ENCODE measurements at regions not wholly inside any gene's neighbourhood (a gene's known extent, or its start where the extent isn't known, plus 50 kb on each side); places are given as distances from the start of the nearest gene placed in this dataset.

DNA sequence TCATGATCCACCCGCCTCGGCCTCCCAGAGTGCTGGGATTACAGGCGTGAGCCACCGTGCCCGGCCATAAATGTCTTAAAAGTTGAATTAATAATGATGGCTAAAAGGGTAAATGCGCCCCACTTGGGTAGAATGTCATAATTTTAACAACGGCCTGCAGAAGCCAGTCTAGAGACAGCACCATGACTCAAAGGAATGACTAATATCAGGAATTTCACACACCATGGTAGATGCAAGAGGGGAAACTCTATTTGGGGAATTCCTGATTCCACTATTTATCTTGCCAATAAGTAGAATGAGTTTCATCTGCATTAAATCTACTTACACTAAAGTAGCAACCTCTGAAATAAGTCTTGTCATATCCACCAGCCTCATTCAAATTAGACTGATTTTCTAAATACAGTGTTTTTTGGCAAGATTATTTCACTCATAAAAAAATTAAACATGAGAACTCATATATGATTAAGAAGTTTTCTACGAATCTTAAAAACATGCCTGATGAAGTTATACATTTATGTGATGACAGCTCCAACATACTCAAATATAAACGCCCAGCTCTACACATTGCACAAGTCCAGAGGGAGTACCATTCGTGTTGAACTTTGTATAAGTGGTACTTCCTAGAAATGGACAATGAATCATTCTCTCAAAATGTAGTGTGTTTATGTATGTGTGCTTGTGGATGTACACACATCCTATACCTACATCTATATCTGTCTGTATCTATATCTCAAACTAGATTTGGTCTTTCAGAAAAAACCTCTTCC is 309.7 kb downstream of the IRS1 start (continued):
- TF ChIP-seq, protein P1, sequence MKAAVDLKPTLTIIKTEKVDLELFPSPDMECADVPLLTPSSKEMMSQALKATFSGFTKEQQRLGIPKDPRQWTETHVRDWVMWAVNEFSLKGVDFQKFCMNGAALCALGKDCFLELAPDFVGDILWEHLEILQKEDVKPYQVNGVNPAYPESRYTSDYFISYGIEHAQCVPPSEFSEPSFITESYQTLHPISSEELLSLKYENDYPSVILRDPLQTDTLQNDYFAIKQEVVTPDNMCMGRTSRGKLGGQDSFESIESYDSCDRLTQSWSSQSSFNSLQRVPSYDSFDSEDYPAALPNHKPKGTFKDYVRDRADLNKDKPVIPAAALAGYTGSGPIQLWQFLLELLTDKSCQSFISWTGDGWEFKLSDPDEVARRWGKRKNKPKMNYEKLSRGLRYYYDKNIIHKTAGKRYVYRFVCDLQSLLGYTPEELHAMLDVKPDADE (IDR thresholded peaks at IDR 0.05): no peak
- TF ChIP-seq NANOG (IDR thresholded peaks at IDR 0.05; ENCODE audit: borderline replicate concordance): no peak
- TF ChIP-seq STAT1 (IDR thresholded peaks at IDR 0.05; ENCODE audit: unreplicated experiment): no peak
- TF ChIP-seq CREB1 (CRISPR knock-in tag; IDR thresholded peaks at IDR 0.05; ENCODE audit: low read depth): no peak
- TF ChIP-seq ZNF331 (CRISPR knock-in tag; IDR thresholded peaks at IDR 0.05; ENCODE audit: low read depth): no peak
- no peak for TF ChIP-seq JUNB (IDR thresholded peaks at IDR 0.05; ENCODE audit: unreplicated experiment)

DNA sequence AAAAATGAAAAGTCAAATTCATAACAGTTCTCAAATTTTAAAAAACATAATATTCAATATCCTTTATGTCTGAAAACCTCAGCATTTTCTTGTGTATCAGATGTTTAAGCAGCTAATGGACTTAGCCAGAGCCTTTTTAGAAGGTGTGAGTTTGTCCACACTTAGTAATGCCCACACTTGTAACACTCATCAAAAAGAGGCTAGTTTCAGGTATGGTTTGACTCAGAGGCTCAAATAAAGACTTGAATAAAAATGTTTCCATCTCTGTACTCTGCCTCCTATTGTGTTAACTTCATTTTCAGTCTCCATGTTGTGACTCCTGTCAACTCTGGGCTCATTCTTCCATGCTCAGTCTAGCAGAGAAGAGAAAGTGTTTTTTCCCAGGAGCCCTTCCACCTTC is 311.6 kb downstream of the IRS1 start:
- H3K27ac ChIP-seq (ENCODE audit: low read depth): no peak overlapping the region
- no peaks in the 10 kb centered on the region for H3K36me3 Mint-ChIP-seq (ENCODE audit: low read depth)
- TF ChIP-seq NANOG (IDR thresholded peaks at IDR 0.05; ENCODE audit: borderline replicate concordance) (no peak), ZNF331 (CRISPR knock-in tag; IDR thresholded peaks at IDR 0.05; ENCODE audit: low read depth) (no peak), JUNB (IDR thresholded peaks at IDR 0.05; ENCODE audit: unreplicated experiment) (no peak), ZNF114 (CRISPR knock-in tag; IDR thresholded peaks at IDR 0.05) (no peak), POLR2AphosphoS5 (IDR thresholded peaks at IDR 0.05; ENCODE audit: low read depth) (no peak), EZH2 (IDR thresholded peaks at IDR 0.05; ENCODE audit: low read depth, unreplicated experiment) (no peak), STAT1 (IDR thresholded peaks at IDR 0.05; ENCODE audit: unreplicated experiment) (no peak), EZH2phosphoT487 (IDR thresholded peaks at IDR 0.05; ENCODE audit: unreplicated experiment) (no peak), CREB1 (CRISPR knock-in tag; IDR thresholded peaks at IDR 0.05; ENCODE audit: low read depth) (no peak)
- TF ChIP-seq, protein P1 (IDR thresholded peaks at IDR 0.05): no peak
- TF ChIP-seq, protein P2, sequence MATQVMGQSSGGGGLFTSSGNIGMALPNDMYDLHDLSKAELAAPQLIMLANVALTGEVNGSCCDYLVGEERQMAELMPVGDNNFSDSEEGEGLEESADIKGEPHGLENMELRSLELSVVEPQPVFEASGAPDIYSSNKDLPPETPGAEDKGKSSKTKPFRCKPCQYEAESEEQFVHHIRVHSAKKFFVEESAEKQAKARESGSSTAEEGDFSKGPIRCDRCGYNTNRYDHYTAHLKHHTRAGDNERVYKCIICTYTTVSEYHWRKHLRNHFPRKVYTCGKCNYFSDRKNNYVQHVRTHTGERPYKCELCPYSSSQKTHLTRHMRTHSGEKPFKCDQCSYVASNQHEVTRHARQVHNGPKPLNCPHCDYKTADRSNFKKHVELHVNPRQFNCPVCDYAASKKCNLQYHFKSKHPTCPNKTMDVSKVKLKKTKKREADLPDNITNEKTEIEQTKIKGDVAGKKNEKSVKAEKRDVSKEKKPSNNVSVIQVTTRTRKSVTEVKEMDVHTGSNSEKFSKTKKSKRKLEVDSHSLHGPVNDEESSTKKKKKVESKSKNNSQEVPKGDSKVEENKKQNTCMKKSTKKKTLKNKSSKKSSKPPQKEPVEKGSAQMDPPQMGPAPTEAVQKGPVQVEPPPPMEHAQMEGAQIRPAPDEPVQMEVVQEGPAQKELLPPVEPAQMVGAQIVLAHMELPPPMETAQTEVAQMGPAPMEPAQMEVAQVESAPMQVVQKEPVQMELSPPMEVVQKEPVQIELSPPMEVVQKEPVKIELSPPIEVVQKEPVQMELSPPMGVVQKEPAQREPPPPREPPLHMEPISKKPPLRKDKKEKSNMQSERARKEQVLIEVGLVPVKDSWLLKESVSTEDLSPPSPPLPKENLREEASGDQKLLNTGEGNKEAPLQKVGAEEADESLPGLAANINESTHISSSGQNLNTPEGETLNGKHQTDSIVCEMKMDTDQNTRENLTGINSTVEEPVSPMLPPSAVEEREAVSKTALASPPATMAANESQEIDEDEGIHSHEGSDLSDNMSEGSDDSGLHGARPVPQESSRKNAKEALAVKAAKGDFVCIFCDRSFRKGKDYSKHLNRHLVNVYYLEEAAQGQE (IDR thresholded peaks at IDR 0.05; ENCODE audit: unreplicated experiment): no peak
- TF ChIP-seq, protein P3, sequence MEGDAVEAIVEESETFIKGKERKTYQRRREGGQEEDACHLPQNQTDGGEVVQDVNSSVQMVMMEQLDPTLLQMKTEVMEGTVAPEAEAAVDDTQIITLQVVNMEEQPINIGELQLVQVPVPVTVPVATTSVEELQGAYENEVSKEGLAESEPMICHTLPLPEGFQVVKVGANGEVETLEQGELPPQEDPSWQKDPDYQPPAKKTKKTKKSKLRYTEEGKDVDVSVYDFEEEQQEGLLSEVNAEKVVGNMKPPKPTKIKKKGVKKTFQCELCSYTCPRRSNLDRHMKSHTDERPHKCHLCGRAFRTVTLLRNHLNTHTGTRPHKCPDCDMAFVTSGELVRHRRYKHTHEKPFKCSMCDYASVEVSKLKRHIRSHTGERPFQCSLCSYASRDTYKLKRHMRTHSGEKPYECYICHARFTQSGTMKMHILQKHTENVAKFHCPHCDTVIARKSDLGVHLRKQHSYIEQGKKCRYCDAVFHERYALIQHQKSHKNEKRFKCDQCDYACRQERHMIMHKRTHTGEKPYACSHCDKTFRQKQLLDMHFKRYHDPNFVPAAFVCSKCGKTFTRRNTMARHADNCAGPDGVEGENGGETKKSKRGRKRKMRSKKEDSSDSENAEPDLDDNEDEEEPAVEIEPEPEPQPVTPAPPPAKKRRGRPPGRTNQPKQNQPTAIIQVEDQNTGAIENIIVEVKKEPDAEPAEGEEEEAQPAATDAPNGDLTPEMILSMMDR (conservative IDR thresholded peaks at IDR 0.05; ENCODE audit: low read depth in 2 of 2): no peak

More for the DNA sequence above, 311.6 kb downstream of the IRS1 start:
- no peaks in the 10 kb centered on the region for H3K27me3 ChIP-seq (ENCODE audit: insufficient read depth)
- no peak overlapping the region for H3K4me2 ChIP-seq
- ATAC-seq (no peak), DNase-seq (ENCODE audit: low spot score) (no peak)
- no peak overlapping the region for H2AFZ ChIP-seq
- no peaks in the 10 kb centered on the region for H3K79me2 ChIP-seq (replicated peaks; ENCODE audit: insufficient read depth)
- H3K4me1 ChIP-seq (ENCODE audit: insufficient read depth): peaks cover 14% of the 10 kb centered on the region; the same call in 1 of the 2 replicates
- H3K27ac Mint-ChIP-seq: no peak overlapping the region
- H3K36me3 ChIP-seq (ENCODE audit: insufficient read depth): no peaks in the 10 kb centered on the region
- no peaks in the 10 kb centered on the region for H3F3A ChIP-seq (replicated peaks; ENCODE audit: low read depth)
- no peak overlapping the region for H3K4me3 Mint-ChIP-seq
- H3K27me3 Mint-ChIP-seq (ENCODE audit: insufficient read depth, low read depth, poor library complexity): peaks cover 1% of the 10 kb centered on the region
- no peaks in the 10 kb centered on the region for H4K20me1 ChIP-seq (replicated peaks; ENCODE audit: insufficient read depth)
- H3K4me3 ChIP-seq: no peak overlapping the region
- peaks cover 13% of the 10 kb centered on the region; the same call in 1 of the 2 replicates for H3K9me2 ChIP-seq (ENCODE audit: insufficient read depth)
- peaks cover 19% of the 10 kb centered on the region for H3K4me1 Mint-ChIP-seq
- no peaks in the 10 kb centered on the region for H3K9me3 Mint-ChIP-seq
